ENCODE measurements at regions not wholly inside any gene's neighbourhood (a gene's known extent, or its start where the extent isn't known, plus 50 kb on each side); places are given as distances from the start of the nearest gene placed in this dataset.

- DNase-seq (ENCODE audit: low spot score), result no peak
- H3K4me1 ChIP-seq (ENCODE audit: insufficient read depth, poor library complexity, severe bottlenecking), result no peaks in the 10 kb centered on the region
- TF ChIP-seq CTCF (IDR thresholded peaks at IDR 0.05; ENCODE audit: poor library complexity, severe bottlenecking), result no peak
- no peaks in the 10 kb centered on the region for H3K27me3 ChIP-seq (ENCODE audit: insufficient read depth, poor library complexity, severe bottlenecking)
- no peaks in the 10 kb centered on the region for H3K36me3 ChIP-seq (ENCODE audit: low read depth)
- H3K4me3 ChIP-seq (ENCODE audit: severe bottlenecking), result no peak overlapping the region
- peaks cover 2% of the 10 kb centered on the region for H3K9me3 ChIP-seq (ENCODE audit: severe bottlenecking)
- no peak overlapping the region for H3K27ac ChIP-seq (ENCODE audit: poor library complexity, severe bottlenecking)
- no peak for ATAC-seq (ENCODE audit: low read depth)
Observed at GRCh38 chr22:47657224-47657623, 894.8 kb downstream of the TBC1D22A start.

GRCh38 chr22:47656806-47657205 lies 894.4 kb downstream of the TBC1D22A start:
- Histone ChIP-seq H3K27me3 (ENCODE audit: insufficient read depth, poor library complexity, severe bottlenecking) (no peaks in the 10 kb centered on the region), H3K9me3 (ENCODE audit: severe bottlenecking) (peaks cover 2% of the 10 kb centered on the region), H3K36me3 (ENCODE audit: low read depth) (no peaks in the 10 kb centered on the region), H3K4me1 (ENCODE audit: insufficient read depth, poor library complexity, severe bottlenecking) (no peaks in the 10 kb centered on the region), H3K27ac (ENCODE audit: poor library complexity, severe bottlenecking) (no peak overlapping the region), H3K4me3 (ENCODE audit: severe bottlenecking) (no peak overlapping the region)
- no peak for ATAC-seq (ENCODE audit: low read depth)
- DNase-seq (ENCODE audit: low spot score), result no peak
- no peak for TF ChIP-seq CTCF (IDR thresholded peaks at IDR 0.05; ENCODE audit: poor library complexity, severe bottlenecking)

- no peaks in the 10 kb centered on the region for H3K36me3 ChIP-seq (ENCODE audit: low read depth)
Observed at GRCh38 chr22:47655930-47656329, 893.5 kb downstream of the TBC1D22A start.

GRCh38 chr22:47654922-47655491 lies 892.6 kb downstream of the TBC1D22A start:
- Histone ChIP-seq H3K9me3 (ENCODE audit: severe bottlenecking) (peaks cover 2% of the 10 kb centered on the region), H3K36me3 (ENCODE audit: low read depth) (no peaks in the 10 kb centered on the region), H3K4me1 (ENCODE audit: insufficient read depth, poor library complexity, severe bottlenecking) (no peaks in the 10 kb centered on the region), H3K27me3 (ENCODE audit: insufficient read depth, poor library complexity, severe bottlenecking) (no peaks in the 10 kb centered on the region), H3K27ac (ENCODE audit: poor library complexity, severe bottlenecking) (no peak overlapping the region), H3K4me3 (ENCODE audit: severe bottlenecking) (no peak overlapping the region)
- no peak for ATAC-seq (ENCODE audit: low read depth)
- no peak for TF ChIP-seq CTCF (IDR thresholded peaks at IDR 0.05; ENCODE audit: poor library complexity, severe bottlenecking)
- no peak for DNase-seq (ENCODE audit: low spot score)

More at GRCh38 chr22:47655930-47656329, 893.5 kb downstream of the TBC1D22A start:
- Histone ChIP-seq H3K9me3 (ENCODE audit: severe bottlenecking) (peaks cover 2% of the 10 kb centered on the region), H3K4me3 (ENCODE audit: severe bottlenecking) (no peak overlapping the region), H3K27me3 (ENCODE audit: insufficient read depth, poor library complexity, severe bottlenecking) (no peaks in the 10 kb centered on the region), H3K4me1 (ENCODE audit: insufficient read depth, poor library complexity, severe bottlenecking) (no peaks in the 10 kb centered on the region), H3K27ac (ENCODE audit: poor library complexity, severe bottlenecking) (no peak overlapping the region)
- ATAC-seq (ENCODE audit: low read depth) (no peak), DNase-seq (ENCODE audit: low spot score) (no peak)
- TF ChIP-seq CTCF (IDR thresholded peaks at IDR 0.05; ENCODE audit: poor library complexity, severe bottlenecking), result no peak

- no peaks in the 10 kb centered on the region for H3K27me3 ChIP-seq (ENCODE audit: insufficient read depth, poor library complexity, severe bottlenecking)
- H3K36me3 ChIP-seq (ENCODE audit: low read depth), result no peaks in the 10 kb centered on the region
- no peak overlapping the region for H3K27ac ChIP-seq (ENCODE audit: poor library complexity, severe bottlenecking)
- peaks cover 2% of the 10 kb centered on the region for H3K9me3 ChIP-seq (ENCODE audit: severe bottlenecking)
- no peak for DNase-seq (ENCODE audit: low spot score)
- H3K4me3 ChIP-seq (ENCODE audit: severe bottlenecking), result no peak overlapping the region
- no peak for ATAC-seq (ENCODE audit: low read depth)
- TF ChIP-seq CTCF (IDR thresholded peaks at IDR 0.05; ENCODE audit: poor library complexity, severe bottlenecking), result no peak
- H3K4me1 ChIP-seq (ENCODE audit: insufficient read depth, poor library complexity, severe bottlenecking), result no peaks in the 10 kb centered on the region
Observed at GRCh38 chr22:47653921-47654320, 891.5 kb downstream of the TBC1D22A start.
